ENCODE measurements at regions not wholly inside any gene's neighbourhood (a gene's known extent, or its start where the extent isn't known, plus 50 kb on each side); places are given as distances from the start of the nearest gene placed in this dataset.

GRCh38 chr1:175833951-175834350 is 90.6 kb upstream of the TNR start:
- H2AFZ ChIP-seq (ENCODE audit: low read length), result no peak overlapping the region
- no peak overlapping the region for H3K9ac ChIP-seq (replicated peaks in 1 of 4; ENCODE audit: extremely low read depth in 1 of 4, low read depth in 3 of 4, low read length in 3 of 4)
- no peaks in the 10 kb centered on the region for H3K79me1 ChIP-seq (ENCODE audit: low read depth, low read length)
- H3K4me3 ChIP-seq (ENCODE audit: extremely low read depth in 1 of 4, insufficient read depth in 2 of 4, low read depth in 3 of 4, low read length in 4 of 4), result no peak overlapping the region
- H3K4ac ChIP-seq (replicated peaks; ENCODE audit: insufficient read length, low read depth, low read length), result no peak overlapping the region
- no peaks in the 10 kb centered on the region for H3K9me3 ChIP-seq (ENCODE audit: insufficient read depth in 2 of 2, low read depth in 1 of 2, low read length in 1 of 2)
- no peak overlapping the region for H3K18ac ChIP-seq (ENCODE audit: extremely low read depth, low read length)
- H3K23ac ChIP-seq (ENCODE audit: insufficient read length), result no peak overlapping the region
- POLR2A ChIA-PET (ENCODE audit: partially characterized antibody), result interaction anchor here (1.0 to 1.7 kb wide), 2 partner anchors 16 to 32 kb away, joined by 3 to 6 read pairs; no protein-coding TSS in a partner anchor
- H3K4me1 ChIP-seq (replicated peaks in 1 of 4; ENCODE audit: control insufficient read depth in 3 of 4, insufficient read depth in 4 of 4, low read length in 3 of 4), result peaks cover 0 to 16% (median under 1%) of the 10 kb centered on the region in 4 experiments; a peak in 5 of 7 replicates
- no peak overlapping the region for H4K8ac ChIP-seq (ENCODE audit: extremely low read depth, insufficient read depth, low read length)
- no peak overlapping the region for H3K14ac ChIP-seq (ENCODE audit: insufficient read length)
- no peaks in the 10 kb centered on the region for H3K36me3 ChIP-seq (ENCODE audit: control insufficient read depth in 2 of 4, insufficient read depth in 4 of 4, low read length in 3 of 4)
- no peak overlapping the region for H4K5ac ChIP-seq (ENCODE audit: insufficient read length, low read depth, low read length)
- DNase-seq (ENCODE audit: low read depth in 1 of 2, low spot score in 2 of 2) (no peak), FAIRE-seq (no peak)
- CTCF ChIA-PET (ENCODE audit: partially characterized antibody), result interaction anchor here (0.6 to 2.6 kb wide), 7 partner anchors 9 to 210 kb away, joined by 3 to 11 read pairs (median 5); no protein-coding TSS in a partner anchor
- H2BK12ac ChIP-seq (ENCODE audit: low read depth, low read length), result peak overlapping the region; percentile 3; the same call in 1 of the 2 replicates
- 0 out of 2 replicates have a peak overlapping the region, but pooled peaks have one; percentile 3 for H2BK15ac ChIP-seq (ENCODE audit: low read length)
- H4K91ac ChIP-seq (replicated peaks; ENCODE audit: insufficient read length, low read length), result no peak overlapping the region
- no peak overlapping the region for H3K27ac ChIP-seq (ENCODE audit: low read depth, low read length)
- no peak overlapping the region for H3K4me2 ChIP-seq (ENCODE audit: insufficient read depth in 1 of 2, low read depth in 2 of 2, low read length in 2 of 2)
- H2BK5ac ChIP-seq (ENCODE audit: low read depth, low read length), result no peak overlapping the region; the same call in 1 of the 2 replicates
- no peaks in the 10 kb centered on the region for H3K27me3 ChIP-seq (replicated peaks in 1 of 4; ENCODE audit: control insufficient read depth in 3 of 4, extremely low read depth in 1 of 4, insufficient read depth in 3 of 4, low read length in 3 of 4)
- WGBS, 2 experiments (ENCODE audit: extremely low coverage in 1 of 2, insufficient coverage in 1 of 2, insufficient read length in 1 of 2, insufficient replicate concordance in 2 of 2, low coverage in 1 of 2, low lambda C conversion rate in 2 of 2, missing lambda C conversion rate in 1 of 2), result 91% methylated on average over 3 of the region's 3 CpGs; no CpG with 5 or more reads in 1 of the 2 experiments
- H3K23me2 ChIP-seq (ENCODE audit: low read depth, low read length), result no peaks in the 10 kb centered on the region
- no peak for TF ChIP-seq KDM5A (IDR thresholded peaks at IDR 0.05; ENCODE audit: low read length)
- no peaks in the 10 kb centered on the region for H3K79me2 ChIP-seq (ENCODE audit: control insufficient read depth in 1 of 2, insufficient read depth in 2 of 2, low read length in 2 of 2)
- H2AK5ac ChIP-seq (ENCODE audit: low read depth, low read length), result no peak overlapping the region
- H3K56ac ChIP-seq (replicated peaks; ENCODE audit: insufficient read length, low read depth, low read length), result no peak overlapping the region
- no peaks in the 10 kb centered on the region for H4K20me1 ChIP-seq (replicated peaks in 1 of 2; ENCODE audit: control insufficient read depth in 1 of 2, insufficient read depth in 2 of 2, low read length in 2 of 2)
- peak overlapping the region; percentile 59 for H2BK120ac ChIP-seq (replicated peaks; ENCODE audit: low read depth, low read length)
- H2BK20ac ChIP-seq (ENCODE audit: low read length), result no peak overlapping the region; the same call in 1 of the 2 replicates
